SJSA1 (cell line): ENCODE measurements at regions not wholly inside any gene's neighbourhood (a gene's known extent, or its start where the extent isn't known, plus 50 kb on each side); places are given as distances from the start of the nearest gene placed in this dataset.

Source experiments
- DNase-seq, 2 experiments: peaks; one replicate each; pipeline ENCODE4 v3.0.0-alpha.2; 2015 to 2020; ENCODE audit warnings: low spot score in 2 of 2, low read depth in 1 of 2
- H3K27ac ChIP-seq: fragments of 250-450 bp; sonication (Bioruptor Pico); 2 replicates; pipeline ENCODE4 v1.5.1; 2020; ENCODE audit warnings: mild to moderate bottlenecking, moderate library complexity
- H3K27me3 ChIP-seq: fragments of 250-450 bp; sonication (Bioruptor Pico); replicated peaks from 2 replicates; pipeline ENCODE4 v1.5.1; 2020; ENCODE audit warnings: mild to moderate bottlenecking, moderate library complexity
- H3K36me3 ChIP-seq: fragments of 250-450 bp; sonication (Bioruptor Pico); 2 replicates; pipeline ENCODE4 v1.5.1; 2020; ENCODE audit warnings: mild to moderate bottlenecking
- H3K4me1 ChIP-seq: fragments of 250-450 bp; sonication (Bioruptor Pico); replicated peaks from 2 replicates; pipeline ENCODE4 v1.6.1; 2021; ENCODE audit warnings: mild to moderate bottlenecking
- H3K4me3 ChIP-seq: fragments of 250-450 bp; sonication (Bioruptor Pico); 2 replicates; pipeline ENCODE4 v1.5.1; 2020; ENCODE audit warnings: mild to moderate bottlenecking
- H3K9me3 ChIP-seq: fragments of 250-450 bp; sonication (Bioruptor Pico); replicated peaks from 2 replicates; pipeline ENCODE4 v1.5.1; 2020; ENCODE audit warnings: mild to moderate bottlenecking

- no peaks in the 10 kb centered on the region for H3K4me1 ChIP-seq
- H3K36me3 ChIP-seq = no peaks in the 10 kb centered on the region
- no peaks in the 10 kb centered on the region; the same call in 1 of the 2 replicates for H3K27me3 ChIP-seq
- no peak overlapping the region for H3K4me3 ChIP-seq
- no peak for DNase-seq
- no peaks in the 10 kb centered on the region for H3K9me3 ChIP-seq
- H3K27ac ChIP-seq = no peak overlapping the region
These were observed 122.7 kb downstream of the FAM53A start for GRCh38 chr4:1561286-1561990.

- no peaks in the 10 kb centered on the region for H3K4me1 ChIP-seq
- H3K9me3 ChIP-seq = no peaks in the 10 kb centered on the region
- no peak overlapping the region for H3K4me3 ChIP-seq
- H3K36me3 ChIP-seq = no peaks in the 10 kb centered on the region
- DNase-seq = no peak
- H3K27ac ChIP-seq = no peak overlapping the region
- H3K27me3 ChIP-seq = no peaks in the 10 kb centered on the region; the same call in 1 of the 2 replicates
These were observed 124.0 kb downstream of the FAM53A start for GRCh38 chr4:1559896-1560650.

DNA sequence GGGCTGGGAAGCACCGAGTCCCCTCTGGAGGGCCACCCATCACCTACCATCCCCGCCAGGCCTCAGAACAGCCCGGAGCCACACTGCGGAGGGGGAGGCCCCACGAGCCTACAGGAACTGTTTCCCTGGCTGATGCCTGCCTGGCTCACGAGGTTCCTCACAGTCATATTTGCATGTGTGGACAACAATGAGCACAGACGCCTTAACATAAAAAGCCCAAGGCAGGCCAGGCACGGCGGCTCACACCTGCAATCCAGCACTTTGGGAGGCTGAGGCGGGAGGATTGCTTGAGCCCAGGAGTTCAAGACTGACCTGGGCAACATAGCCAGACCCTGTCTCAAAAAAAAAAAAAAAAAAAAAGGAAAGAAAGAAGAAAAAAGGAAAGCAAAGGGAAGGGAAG, 125.9 kb downstream of the FAM53A start:
- no peaks in the 10 kb centered on the region for H3K36me3 ChIP-seq
- no peak overlapping the region for H3K27ac ChIP-seq
- no peak for DNase-seq
- no peaks in the 10 kb centered on the region for H3K9me3 ChIP-seq
- H3K4me3 ChIP-seq = no peak overlapping the region
- H3K4me1 ChIP-seq = no peaks in the 10 kb centered on the region
- H3K27me3 ChIP-seq = no peaks in the 10 kb centered on the region; the same call in 1 of the 2 replicates

- no peaks in the 10 kb centered on the region for H3K9me3 ChIP-seq
- no peak overlapping the region for H3K4me3 ChIP-seq
- H3K36me3 ChIP-seq = no peaks in the 10 kb centered on the region
- no peak overlapping the region for H3K27ac ChIP-seq
- no peaks in the 10 kb centered on the region for H3K4me1 ChIP-seq
- no peak for DNase-seq
- H3K27me3 ChIP-seq = no peaks in the 10 kb centered on the region; the same call in 1 of the 2 replicates
These were observed 126.9 kb downstream of the FAM53A start for GRCh38 chr4:1557221-1557597.

- no peak overlapping the region for H3K4me3 ChIP-seq
- DNase-seq = no peak
- H3K9me3 ChIP-seq = no peaks in the 10 kb centered on the region
- no peaks in the 10 kb centered on the region for H3K36me3 ChIP-seq
- no peaks in the 10 kb centered on the region; the same call in 1 of the 2 replicates for H3K27me3 ChIP-seq
- H3K4me1 ChIP-seq = no peaks in the 10 kb centered on the region
- no peak overlapping the region for H3K27ac ChIP-seq
These were observed 127.4 kb downstream of the FAM53A start for GRCh38 chr4:1556541-1557220.

- DNase-seq = no peak
- Histone ChIP-seq H3K9me3 (no peaks in the 10 kb centered on the region), H3K36me3 (no peaks in the 10 kb centered on the region), H3K4me1 (no peaks in the 10 kb centered on the region), H3K27me3 (no peaks in the 10 kb centered on the region; the same call in 1 of the 2 replicates), H3K4me3 (no peak overlapping the region), H3K27ac (no peak overlapping the region)
These were observed 129.2 kb downstream of the FAM53A start for GRCh38 chr4:1554876-1555265.

GRCh38 chr4:1554246-1554875, 129.8 kb downstream of the FAM53A start:
- no peak for DNase-seq
- H3K27ac ChIP-seq = no peak overlapping the region
- no peaks in the 10 kb centered on the region for H3K36me3 ChIP-seq
- H3K4me3 ChIP-seq = no peak overlapping the region
- H3K27me3 ChIP-seq = no peaks in the 10 kb centered on the region; the same call in 1 of the 2 replicates
- H3K4me1 ChIP-seq = no peaks in the 10 kb centered on the region
- H3K9me3 ChIP-seq = no peaks in the 10 kb centered on the region

GRCh38 chr4:1553365-1553764, 130.7 kb downstream of the FAM53A start:
- Histone ChIP-seq H3K4me3 (no peak overlapping the region), H3K9me3 (no peaks in the 10 kb centered on the region), H3K4me1 (no peaks in the 10 kb centered on the region), H3K27ac (no peak overlapping the region), H3K36me3 (no peaks in the 10 kb centered on the region), H3K27me3 (no peaks in the 10 kb centered on the region; the same call in 1 of the 2 replicates)
- no peak for DNase-seq

DNA sequence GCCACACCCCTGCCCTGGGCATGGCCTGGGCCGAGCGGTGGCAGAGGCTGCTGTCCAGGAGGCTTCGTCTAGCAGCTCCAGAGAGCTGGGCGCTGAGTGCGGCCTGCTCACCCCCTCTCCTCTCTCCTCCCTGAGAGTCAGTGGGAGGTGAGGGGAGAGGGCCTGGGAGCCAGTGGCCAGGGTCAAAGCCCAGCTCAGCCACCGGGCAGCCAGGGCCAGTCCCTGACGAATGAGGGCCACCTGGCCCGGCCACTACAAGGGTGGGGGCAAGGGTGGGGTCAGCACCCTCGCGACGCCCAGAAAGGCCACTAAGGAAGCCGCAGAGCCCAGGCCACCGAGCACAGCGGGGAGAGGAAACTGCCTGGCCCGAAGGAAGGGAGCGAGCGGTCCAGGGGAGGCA, 131.7 kb downstream of the FAM53A start:
- Histone ChIP-seq H3K27me3 (no peaks in the 10 kb centered on the region), H3K27ac (no peak overlapping the region), H3K9me3 (no peaks in the 10 kb centered on the region), H3K4me3 (no peak overlapping the region), H3K36me3 (no peaks in the 10 kb centered on the region), H3K4me1 (no peaks in the 10 kb centered on the region)
- DNase-seq = no peak

DNA sequence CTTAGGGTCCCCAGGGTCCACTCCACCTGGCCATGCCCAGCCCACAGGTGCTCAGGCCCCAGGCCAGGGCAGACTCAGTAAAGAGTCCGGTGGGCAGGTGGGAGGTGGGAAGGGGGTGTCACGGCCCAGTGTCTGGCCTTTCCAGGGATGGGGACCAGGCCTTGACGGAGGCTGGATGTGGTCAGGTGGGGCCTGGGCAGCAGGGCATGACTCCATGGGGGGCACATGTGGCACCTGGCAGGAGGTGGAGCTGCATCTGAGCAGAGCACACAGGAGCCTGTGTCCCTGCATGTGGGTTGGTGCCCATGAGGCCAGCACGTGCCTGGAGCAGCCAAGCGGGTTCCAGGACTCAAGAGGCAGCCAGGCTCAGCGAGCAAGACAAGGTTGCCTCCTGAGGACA, 132.9 kb downstream of the FAM53A start:
- Histone ChIP-seq H3K27ac (no peak overlapping the region), H3K4me3 (no peak overlapping the region), H3K4me1 (no peaks in the 10 kb centered on the region), H3K27me3 (no peaks in the 10 kb centered on the region), H3K36me3 (no peaks in the 10 kb centered on the region), H3K9me3 (no peaks in the 10 kb centered on the region)
- DNase-seq = no peak

GRCh38 chr4:1550122-1551070, 133.7 kb downstream of the FAM53A start:
- H3K27me3 ChIP-seq = no peaks in the 10 kb centered on the region

GRCh38 chr4:1549638-1550035, 134.5 kb downstream of the FAM53A start:
- H3K27ac ChIP-seq = no peak overlapping the region
- DNase-seq = no peak
- no peaks in the 10 kb centered on the region for H3K9me3 ChIP-seq
- no peaks in the 10 kb centered on the region for H3K27me3 ChIP-seq
- H3K4me1 ChIP-seq = no peaks in the 10 kb centered on the region
- no peaks in the 10 kb centered on the region for H3K36me3 ChIP-seq
- no peak overlapping the region for H3K4me3 ChIP-seq

More at GRCh38 chr4:1550122-1551070, 133.7 kb downstream of the FAM53A start:
- H3K4me1 ChIP-seq = no peaks in the 10 kb centered on the region
- no peak overlapping the region for H3K4me3 ChIP-seq
- H3K36me3 ChIP-seq = no peaks in the 10 kb centered on the region
- DNase-seq = no peak
- H3K9me3 ChIP-seq = no peaks in the 10 kb centered on the region
- no peak overlapping the region for H3K27ac ChIP-seq
